Testis (tissue), 2 donors: ENCODE measurements at regions not wholly inside any gene's neighbourhood (a gene's known extent, or its start where the extent isn't known, plus 50 kb on each side); places are given as distances from the start of the nearest gene placed in this dataset.

Experiments
- CTCF ChIP-seq, 3 experiments: fragments of 450-650 bp in 2 of 3; fragments of 200-600 bp in 1 of 3; sonication (generic) in 1 of 3; IDR thresholded peaks; one replicate each; pipeline ENCODE4 v1.5.1; 2016 to 2019; ENCODE audit warnings: antibody characterized with exemption in 3 of 3, mild to moderate bottlenecking in 2 of 3, moderate library complexity in 1 of 3
- POLR2A ChIP-seq: fragments of 450-650 bp; IDR thresholded peaks from one replicate; pipeline ENCODE4 v1.6.1; 2017; ENCODE audit warnings: antibody characterized with exemption, mild to moderate bottlenecking, moderate library complexity

DNA sequence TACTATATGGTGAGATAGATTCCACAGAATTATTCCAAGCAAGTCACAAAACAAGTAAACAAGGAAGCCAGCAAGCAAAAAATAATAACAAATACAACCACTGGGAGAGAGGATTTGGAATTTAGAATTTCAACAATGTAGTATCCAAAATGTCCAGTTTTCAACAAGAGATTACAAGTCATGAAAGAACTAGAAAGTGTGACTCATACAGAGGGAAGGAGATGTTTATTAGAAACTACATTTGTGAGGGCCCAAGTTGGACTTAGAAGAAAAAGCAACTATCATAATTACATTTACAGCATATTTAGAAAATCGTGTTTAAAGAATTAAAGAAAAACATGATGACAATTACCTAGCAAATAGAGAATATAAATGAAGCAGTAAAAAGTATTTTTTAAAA lies 494.6 kb upstream of the ID4 start:
- TF ChIP-seq CTCF (IDR thresholded peaks at IDR 0.05) = no peak
- TF ChIP-seq POLR2A = no peak
